Hepatocyte (in vitro differentiated cells): ENCODE measurements at regions not wholly inside any gene's neighbourhood (a gene's known extent, or its start where the extent isn't known, plus 50 kb on each side); places are given as distances from the start of the nearest gene placed in this dataset.

Source experiments
- DNase-seq: peaks from one replicate; pipeline ENCODE4 v3.0.0-alpha.2; 2016; ENCODE audit warnings: low spot score
- H2AFZ ChIP-seq: fragments of 200-600 bp; sonication (generic); 2 replicates; pipeline ENCODE4 v1.6.0; 2016; ENCODE audit warnings: antibody characterized with exemption, mild to moderate bottlenecking
- H3K27ac ChIP-seq: fragments of 200-600 bp; sonication (generic); 2 replicates; pipeline ENCODE4 v1.5.1; 2016; ENCODE audit warnings: mild to moderate bottlenecking
- H3K27me3 ChIP-seq: fragments of 200-600 bp; sonication (generic); 2 replicates; pipeline ENCODE4 v1.6.1; 2016
- H3K36me3 ChIP-seq: fragments of 200-600 bp; sonication (generic); replicated peaks from 2 replicates; pipeline ENCODE4 v1.5.1; 2016; ENCODE audit warnings: low read depth; ENCODE audit not compliant: insufficient read depth
- H3K4me1 ChIP-seq: fragments of 200-600 bp; sonication (generic); 2 replicates; pipeline ENCODE4 v1.5.1; 2016; ENCODE audit warnings: mild to moderate bottlenecking, moderate library complexity; ENCODE audit not compliant: insufficient read depth
- H3K4me2 ChIP-seq: fragments of 200-600 bp; sonication (generic); 2 replicates; pipeline ENCODE4 v1.6.0; 2016
- H3K4me3 ChIP-seq: fragments of 200-600 bp; sonication (generic); 2 replicates; pipeline ENCODE4 v1.5.1; 2016; ENCODE audit warnings: mild to moderate bottlenecking
- H3K79me2 ChIP-seq: fragments of 200-600 bp; sonication (generic); 2 replicates; pipeline ENCODE4 v1.6.0; 2017; ENCODE audit warnings: mild to moderate bottlenecking
- H3K9me2 ChIP-seq: fragments of 200-600 bp; sonication (generic); replicated peaks from 2 replicates; pipeline ENCODE4 v1.6.0; 2017; ENCODE audit warnings: mild to moderate bottlenecking; ENCODE audit not compliant: insufficient read depth
- H3K9me3 ChIP-seq: fragments of 200-600 bp; sonication (generic); 2 replicates; pipeline ENCODE4 v1.5.1; 2016; ENCODE audit warnings: low read depth, mild to moderate bottlenecking
- H4K20me1 ChIP-seq: fragments of 200-600 bp; sonication (generic); 2 replicates; pipeline ENCODE4 v1.6.0; 2016; ENCODE audit warnings: mild to moderate bottlenecking; ENCODE audit not compliant: insufficient read depth, poor library complexity, severe bottlenecking
- EZH2 ChIP-seq: fragments of 200-600 bp; sonication (generic); IDR thresholded peaks from 2 replicates; pipeline ENCODE4 v1.6.1; 2016; ENCODE audit warnings: antibody characterized with exemption, mild to moderate bottlenecking, borderline replicate concordance
- EZH2phosphoT487 ChIP-seq: fragments of 200-600 bp; sonication (generic); IDR thresholded peaks from one replicate; pipeline ENCODE4 v1.6.1; 2018; ENCODE audit warnings: antibody characterized with exemption, mild to moderate bottlenecking, low read depth, moderate library complexity; ENCODE audit not compliant: unreplicated experiment, severe bottlenecking
- WGBS: methylation state at CpG from one replicate; pipeline ENCODE4 v1.1.6; 2016; ENCODE audit warnings: low lambda C conversion rate; ENCODE audit errors: missing lambda C conversion rate; 5-methylcytosine and 5-hydroxymethylcytosine counted together
- TF ChIP-seq, protein P1 (sequence below): fragments of 200-600 bp; sonication (generic); IDR thresholded peaks from 2 replicates; pipeline ENCODE4 v1.5.1; 2016; ENCODE audit warnings: antibody characterized with exemption, mild to moderate bottlenecking; ENCODE audit not compliant: poor library complexity

DNA sequence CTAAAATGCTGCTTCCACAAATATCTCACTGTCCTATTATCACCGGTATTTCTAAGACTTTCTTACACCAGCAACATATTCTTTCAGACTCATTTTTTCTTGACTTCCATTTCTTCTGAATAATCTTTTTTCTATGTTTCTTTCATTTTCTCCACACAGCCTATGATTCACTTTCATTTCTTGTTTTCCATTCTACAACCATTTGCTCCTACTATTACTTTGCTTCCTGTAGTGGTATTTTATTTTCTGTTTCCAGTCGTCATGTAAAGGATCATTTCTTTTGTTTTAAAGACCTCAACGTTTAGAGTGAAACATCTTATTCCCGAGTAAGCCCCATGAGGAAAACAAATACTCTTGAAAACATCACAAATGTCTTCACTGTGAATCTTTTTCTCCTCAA lies 182.2 kb upstream of the MDGA2 start:
- Histone ChIP-seq H4K20me1 (no peaks in the 10 kb centered on the region), H3K36me3 (no peaks in the 10 kb centered on the region), H3K27me3 (no peaks in the 10 kb centered on the region), H3K9me2 (no peaks in the 10 kb centered on the region), H3K4me1 (no peaks in the 10 kb centered on the region), H2AFZ (no peak overlapping the region), H3K27ac (no peak overlapping the region), H3K79me2 (no peaks in the 10 kb centered on the region), H3K9me3 (no peaks in the 10 kb centered on the region), H3K4me2 (no peak overlapping the region), H3K4me3 (no peak overlapping the region)
- 88% methylated on average over 4 of the region's 4 CpGs for WGBS
- no peak for DNase-seq
- TF ChIP-seq, protein P1, sequence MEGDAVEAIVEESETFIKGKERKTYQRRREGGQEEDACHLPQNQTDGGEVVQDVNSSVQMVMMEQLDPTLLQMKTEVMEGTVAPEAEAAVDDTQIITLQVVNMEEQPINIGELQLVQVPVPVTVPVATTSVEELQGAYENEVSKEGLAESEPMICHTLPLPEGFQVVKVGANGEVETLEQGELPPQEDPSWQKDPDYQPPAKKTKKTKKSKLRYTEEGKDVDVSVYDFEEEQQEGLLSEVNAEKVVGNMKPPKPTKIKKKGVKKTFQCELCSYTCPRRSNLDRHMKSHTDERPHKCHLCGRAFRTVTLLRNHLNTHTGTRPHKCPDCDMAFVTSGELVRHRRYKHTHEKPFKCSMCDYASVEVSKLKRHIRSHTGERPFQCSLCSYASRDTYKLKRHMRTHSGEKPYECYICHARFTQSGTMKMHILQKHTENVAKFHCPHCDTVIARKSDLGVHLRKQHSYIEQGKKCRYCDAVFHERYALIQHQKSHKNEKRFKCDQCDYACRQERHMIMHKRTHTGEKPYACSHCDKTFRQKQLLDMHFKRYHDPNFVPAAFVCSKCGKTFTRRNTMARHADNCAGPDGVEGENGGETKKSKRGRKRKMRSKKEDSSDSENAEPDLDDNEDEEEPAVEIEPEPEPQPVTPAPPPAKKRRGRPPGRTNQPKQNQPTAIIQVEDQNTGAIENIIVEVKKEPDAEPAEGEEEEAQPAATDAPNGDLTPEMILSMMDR, result no peak
- TF ChIP-seq EZH2, result no peak
- TF ChIP-seq EZH2phosphoT487, result no peak

DNA sequence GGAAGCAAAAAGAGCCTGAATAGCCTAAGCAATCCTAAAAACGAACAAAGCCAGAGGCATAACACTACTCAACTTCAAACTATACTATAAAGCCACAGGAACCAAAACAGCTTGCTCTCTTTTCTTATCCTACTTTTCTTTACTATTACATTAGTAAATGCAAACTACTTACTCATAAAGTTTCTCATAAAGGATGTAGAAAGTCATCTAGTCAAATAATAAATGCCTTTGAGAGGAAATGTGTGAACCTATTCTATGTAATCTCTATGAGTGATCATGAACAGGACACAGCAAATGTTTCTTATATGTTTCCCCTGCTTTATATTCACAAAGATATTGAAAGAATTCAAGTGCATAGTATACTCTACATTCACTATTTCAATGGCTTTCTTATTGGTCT lies 176.9 kb upstream of the MDGA2 start:
- no peaks in the 10 kb centered on the region for H3K79me2 ChIP-seq
- TF ChIP-seq EZH2, result no peak
- no peak for TF ChIP-seq EZH2phosphoT487
- TF ChIP-seq, protein P1, result no peak

DNA sequence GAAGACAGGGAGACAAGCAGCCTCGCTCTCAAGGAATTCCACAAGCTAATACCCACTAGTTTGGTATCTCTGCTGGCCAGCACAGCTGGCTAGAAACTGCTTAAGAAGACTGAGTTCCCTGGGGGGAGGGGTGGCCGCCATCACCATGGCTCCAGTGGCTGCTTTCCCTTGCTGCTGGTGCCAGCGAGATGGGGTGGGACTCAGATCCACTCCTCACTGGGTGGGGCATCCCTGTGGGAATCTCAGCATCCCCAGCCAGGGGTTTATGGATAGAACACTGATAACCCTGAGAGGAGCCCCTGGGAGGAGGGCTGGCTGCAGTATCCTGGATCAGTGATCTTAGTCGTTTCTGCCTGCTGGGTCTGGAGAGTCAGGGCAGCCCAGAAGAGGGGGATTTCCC lies 170.6 kb upstream of the MDGA2 start:
- WGBS, result 73% methylated on average over 4 of the region's 4 CpGs
- TF ChIP-seq, protein P1, result no peak
- TF ChIP-seq EZH2phosphoT487 (no peak), EZH2 (no peak)
- no peak for DNase-seq
- no peaks in the 10 kb centered on the region for H3K4me1 ChIP-seq
- H2AFZ ChIP-seq, result no peak overlapping the region
- no peak overlapping the region for H3K4me3 ChIP-seq
- H3K9me3 ChIP-seq, result no peaks in the 10 kb centered on the region
- H3K9me2 ChIP-seq, result no peaks in the 10 kb centered on the region
- no peak overlapping the region for H3K4me2 ChIP-seq
- H4K20me1 ChIP-seq, result no peaks in the 10 kb centered on the region
- H3K79me2 ChIP-seq, result no peaks in the 10 kb centered on the region
- H3K36me3 ChIP-seq, result no peaks in the 10 kb centered on the region
- no peak overlapping the region for H3K27ac ChIP-seq
- no peaks in the 10 kb centered on the region for H3K27me3 ChIP-seq

More for the DNA sequence above, 176.9 kb upstream of the MDGA2 start:
- Histone ChIP-seq H3K36me3 (no peaks in the 10 kb centered on the region), H3K27me3 (no peaks in the 10 kb centered on the region), H3K27ac (no peak overlapping the region), H3K4me3 (no peak overlapping the region), H3K9me3 (no peaks in the 10 kb centered on the region), H3K4me2 (no peak overlapping the region), H3K9me2 (no peaks in the 10 kb centered on the region), H4K20me1 (no peaks in the 10 kb centered on the region), H2AFZ (no peak overlapping the region), H3K4me1 (no peaks in the 10 kb centered on the region)
- DNase-seq, result no peak
- 5% methylated on average over 1 of the region's 1 CpG for WGBS

DNA sequence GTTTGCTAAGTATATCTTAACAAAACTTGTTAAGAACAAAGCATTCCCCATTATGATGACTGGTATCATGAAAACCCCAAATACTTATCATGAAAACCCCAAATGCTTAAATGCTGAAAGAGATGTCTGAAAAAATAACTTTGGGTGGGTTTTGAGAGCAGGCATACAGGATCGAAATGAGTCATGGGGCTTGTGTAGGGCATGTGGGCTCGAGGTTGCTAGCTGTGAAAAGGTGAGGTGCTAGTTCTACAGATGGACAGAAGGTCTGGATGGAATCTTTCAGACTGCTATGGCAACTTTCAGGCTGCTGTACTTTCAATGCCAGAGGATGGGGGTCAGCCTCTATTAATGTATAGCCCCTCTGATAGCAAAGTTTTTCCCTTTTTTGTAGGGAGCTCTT lies 167.8 kb upstream of the MDGA2 start:
- Histone ChIP-seq H3K9me2 (no peaks in the 10 kb centered on the region), H3K4me3 (no peak overlapping the region), H4K20me1 (no peaks in the 10 kb centered on the region), H3K27ac (no peak overlapping the region), H3K79me2 (no peaks in the 10 kb centered on the region), H2AFZ (no peak overlapping the region), H3K36me3 (no peaks in the 10 kb centered on the region), H3K9me3 (no peaks in the 10 kb centered on the region), H3K27me3 (no peaks in the 10 kb centered on the region), H3K4me1 (no peaks in the 10 kb centered on the region), H3K4me2 (no peak overlapping the region)
- no peak for TF ChIP-seq EZH2phosphoT487
- TF ChIP-seq EZH2, result no peak
- WGBS, result 89% methylated on average over 2 of the region's 2 CpGs
- DNase-seq, result no peak
